Activated CD8-positive, alpha-beta T cell treated with anti-CD3 and anti-CD28 coated beads for 36 hours (primary cell): ENCODE measurements at regions not wholly inside any gene's neighbourhood (a gene's known extent, or its start where the extent isn't known, plus 50 kb on each side); places are given as distances from the start of the nearest gene placed in this dataset.

Experiments used
- ATAC-seq: fragments of 200-7000 bp; cut with Tn5 transposase; one replicate; pipeline ENCODE4 v1.10.0; 2021; ENCODE audit warnings: mild to moderate bottlenecking, moderate library complexity
- CTCF ChIA-PET: fragments of 350-600 bp; sonication (Branson Sonifier 250); formaldehyde crosslinking; loops from one replicate; lab custom pipeline; 2021; ENCODE audit warnings: antibody characterized with exemption; lab: Charles Lee
- POLR2A ChIA-PET: fragments of 350-600 bp; sonication (Branson Sonifier 250); formaldehyde crosslinking; loops from one replicate; lab custom pipeline; 2021; ENCODE audit warnings: antibody characterized with exemption; lab: Charles Lee
- DNase-seq: peaks from one replicate; pipeline ENCODE4 v3.0.0-alpha.2; 2020
- H3K27ac Mint-ChIP-seq: one replicate; pipeline ENCODE4 v1.8.0; 2021; ENCODE audit warnings: mild to moderate bottlenecking, mixed read lengths
- H3K27me3 Mint-ChIP-seq: one replicate; pipeline ENCODE4 v1.8.0; 2021; ENCODE audit warnings: mixed read lengths
- H3K36me3 Mint-ChIP-seq: one replicate; pipeline ENCODE4 v1.8.0; 2021; ENCODE audit warnings: low read depth, mixed read lengths
- H3K4me1 Mint-ChIP-seq: one replicate; pipeline ENCODE4 v1.8.0; 2021; ENCODE audit warnings: low read depth, mixed read lengths
- H3K4me3 Mint-ChIP-seq: one replicate; pipeline ENCODE4 v1.8.0; 2021; ENCODE audit warnings: mild to moderate bottlenecking, moderate library complexity, mixed read lengths
- H3K9me3 Mint-ChIP-seq: one replicate; pipeline ENCODE4 v1.8.0; 2021; ENCODE audit warnings: mixed read lengths
- CTCF ChIP-seq: fragments of 200-600 bp; IDR thresholded peaks from one replicate; pipeline ENCODE4 v1.8.0; 2022; ENCODE audit warnings: antibody characterized with exemption, mild to moderate bottlenecking
- intact Hi-C: fragments of 100-400 bp; cut with micrococcal nuclease; formaldehyde crosslinking; loops from one replicate; pipeline ENCODE4 v1.10.0; 2022

DNA sequence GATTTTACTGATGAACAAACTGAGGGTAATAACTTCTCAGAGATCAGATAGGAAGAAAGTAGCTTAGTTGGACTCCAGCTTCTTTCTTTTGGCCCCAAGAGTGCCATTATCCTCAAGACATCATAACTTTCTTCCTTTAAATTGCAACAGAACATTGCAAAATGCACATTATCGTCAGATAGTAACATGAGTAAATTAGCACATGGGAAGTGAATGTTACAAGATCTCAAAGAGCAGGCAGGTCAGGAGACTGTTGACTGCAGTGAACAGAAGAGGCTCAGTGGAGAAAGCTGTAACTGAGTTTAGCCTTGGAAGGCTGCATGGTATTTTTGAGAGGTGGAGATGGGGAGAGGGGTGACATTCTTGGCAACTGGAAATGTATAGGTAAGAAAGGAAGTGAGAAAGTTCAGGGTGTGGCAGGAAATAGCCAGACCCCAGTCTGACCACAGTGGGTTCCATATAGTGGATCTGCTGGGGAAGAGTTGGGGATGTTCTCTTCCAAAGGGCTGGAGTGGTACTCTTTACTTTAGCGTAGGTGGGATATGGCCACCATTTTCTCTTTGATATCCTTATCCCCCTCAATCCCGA lies 307.7 kb downstream of the RPLP1 start:
- CTCF ChIA-PET = interaction anchor here (1.0 kb wide), 1 partner anchor 40 kb away, joined by 4 read pairs; no protein-coding TSS in a partner anchor
- Mint-ChIP-seq H3K36me3 (peaks cover 11% of the 10 kb centered on the region), H3K4me1 (peaks cover 71% of the 10 kb centered on the region), H3K27me3 (peaks cover 1% of the 10 kb centered on the region), H3K9me3 (peaks cover 9% of the 10 kb centered on the region), H3K27ac (peak overlapping the region; percentile 83), H3K4me3 (peak overlapping the region; percentile 2)
- POLR2A ChIA-PET = interaction anchor here (0.6 to 5.3 kb wide), 8 partner anchors 9 to 337 kb away, joined by 3 to 34 read pairs (median 4); partner anchors contain the start of gene TLE3
- no peak for TF ChIP-seq CTCF
- intact Hi-C loops = loop anchor here (2.0 kb wide), 1 partner anchor 46 kb away; no protein-coding TSS in a partner anchor
- ATAC-seq (no peak), DNase-seq (peak; percentile 55)

GRCh38 chr15:69760890-69761568 lies 308.4 kb downstream of the RPLP1 start:
- ChIA-PET CTCF (interaction anchor here (0.7 kb wide), 1 partner anchor 13 kb away, joined by 3 read pairs; no protein-coding TSS in a partner anchor), POLR2A (interaction anchor here (0.6 to 5.3 kb wide), 6 partner anchors 9 to 337 kb away, joined by 3 to 34 read pairs (median 4); partner anchors contain the start of gene TLE3)
- peaks cover 68% of the 10 kb centered on the region for H3K4me1 Mint-ChIP-seq
- TF ChIP-seq CTCF = no peak
- H3K27me3 Mint-ChIP-seq = peaks cover 1% of the 10 kb centered on the region
- H3K36me3 Mint-ChIP-seq = peaks cover 11% of the 10 kb centered on the region
- peak overlapping the region; percentile 83 for H3K27ac Mint-ChIP-seq
- intact Hi-C loops = loop anchor here (2.0 kb wide), 1 partner anchor 46 kb away; no protein-coding TSS in a partner anchor
- peak overlapping the region; percentile 16 for H3K4me3 Mint-ChIP-seq
- H3K9me3 Mint-ChIP-seq = peaks cover 9% of the 10 kb centered on the region
- peak; percentile 50 for ATAC-seq
- DNase-seq = peak; percentile 92

DNA sequence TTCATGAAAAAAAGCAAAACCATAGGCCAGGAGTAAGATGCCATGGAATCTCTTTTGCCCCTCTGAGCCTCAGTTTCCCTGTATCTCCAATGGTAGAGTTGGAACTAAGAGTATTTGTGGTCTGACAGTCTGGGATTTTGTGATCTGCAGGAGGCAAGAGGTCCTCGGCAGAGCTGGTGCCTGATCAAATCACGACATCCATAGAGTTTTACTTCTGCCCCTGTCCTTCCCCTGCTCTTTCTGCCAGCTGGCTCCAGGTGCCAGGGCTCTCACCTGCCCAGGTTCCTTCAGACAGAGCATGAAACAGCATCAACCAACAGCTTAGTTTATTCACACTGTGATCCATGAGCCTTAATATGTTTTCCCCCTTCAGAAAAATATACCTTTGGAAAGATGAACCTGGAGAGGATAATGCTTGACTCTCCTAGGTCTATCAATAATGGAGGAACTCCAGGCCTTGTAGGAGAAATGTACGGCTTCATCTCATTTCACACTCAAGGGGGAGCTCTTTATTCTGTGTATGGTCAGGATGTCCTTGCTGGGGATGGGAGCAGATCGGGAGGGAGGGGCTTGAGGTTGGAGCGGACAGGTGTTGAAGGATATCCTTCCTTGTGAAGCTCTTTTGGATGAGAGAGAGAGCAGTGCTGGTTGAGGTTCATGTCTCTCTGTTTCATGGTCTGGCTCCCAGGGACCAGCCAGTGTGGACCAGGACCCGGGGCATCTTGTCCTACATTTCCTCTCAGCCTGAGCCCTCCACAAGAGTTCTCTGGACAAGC lies 309.9 kb downstream of the RPLP1 start:
- no peak for TF ChIP-seq CTCF
- H3K36me3 Mint-ChIP-seq = peaks cover 8% of the 10 kb centered on the region
- H3K27ac Mint-ChIP-seq = no peak overlapping the region
- H3K9me3 Mint-ChIP-seq = peaks cover 11% of the 10 kb centered on the region
- ChIA-PET POLR2A (interaction anchor here (0.6 to 1.3 kb wide), 3 partner anchors 74 to 329 kb away, joined by 3 to 5 read pairs (median 3); no protein-coding TSS in a partner anchor), CTCF (interaction anchor here (0.9 to 1.5 kb wide), 4 partner anchors 8 to 14 kb away, joined by 3 to 6 read pairs (median 4); no protein-coding TSS in a partner anchor)
- H3K4me3 Mint-ChIP-seq = no peak overlapping the region
- peaks cover 4% of the 10 kb centered on the region for H3K27me3 Mint-ChIP-seq
- ATAC-seq (no peak), DNase-seq (no peak)
- intact Hi-C loops = no loop called here
- peaks cover 56% of the 10 kb centered on the region for H3K4me1 Mint-ChIP-seq

DNA sequence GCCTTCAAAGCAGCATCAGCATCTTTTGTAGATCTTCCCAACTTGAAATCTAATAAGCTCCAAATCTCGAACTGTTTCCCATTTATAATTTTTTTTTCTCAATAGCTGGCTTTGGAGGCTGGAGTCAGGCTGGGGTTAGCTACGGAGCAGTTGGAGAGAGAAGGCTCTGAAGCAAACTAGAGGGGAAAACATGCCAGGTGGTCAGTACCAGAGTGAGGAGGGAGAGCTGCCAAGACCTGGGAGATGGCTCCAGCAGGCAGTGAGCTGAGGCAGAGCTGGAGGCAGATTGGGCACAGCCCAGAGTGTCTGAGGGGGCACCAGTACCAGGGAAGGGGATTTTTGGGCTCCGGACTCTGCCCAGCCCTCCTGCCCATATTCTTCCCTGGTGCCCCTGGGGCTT lies 311.2 kb downstream of the RPLP1 start:
- ATAC-seq (no peak), DNase-seq (no peak)
- Mint-ChIP-seq H3K4me1 (peaks cover 46% of the 10 kb centered on the region), H3K27ac (no peak overlapping the region), H3K27me3 (peaks cover 4% of the 10 kb centered on the region), H3K9me3 (peaks cover 11% of the 10 kb centered on the region), H3K4me3 (no peak overlapping the region), H3K36me3 (peaks cover 8% of the 10 kb centered on the region)
- intact Hi-C loops = no loop called here
- no peak for TF ChIP-seq CTCF
- CTCF ChIA-PET = interaction anchor here (0.7 to 1.5 kb wide), 2 partner anchors 9 to 11 kb away, joined by 4 read pairs; no protein-coding TSS in a partner anchor
- POLR2A ChIA-PET = interaction anchor here (1.2 kb wide), 1 partner anchor 8 kb away, joined by 3 read pairs; no protein-coding TSS in a partner anchor
